ENCODE measurements at regions not wholly inside any gene's neighbourhood (a gene's known extent, or its start where the extent isn't known, plus 50 kb on each side); places are given as distances from the start of the nearest gene placed in this dataset.

- no peak for DNase-seq
Observed at GRCh38 chr12:13668880-13669279, 312.5 kb downstream of the GRIN2B start.

DNA sequence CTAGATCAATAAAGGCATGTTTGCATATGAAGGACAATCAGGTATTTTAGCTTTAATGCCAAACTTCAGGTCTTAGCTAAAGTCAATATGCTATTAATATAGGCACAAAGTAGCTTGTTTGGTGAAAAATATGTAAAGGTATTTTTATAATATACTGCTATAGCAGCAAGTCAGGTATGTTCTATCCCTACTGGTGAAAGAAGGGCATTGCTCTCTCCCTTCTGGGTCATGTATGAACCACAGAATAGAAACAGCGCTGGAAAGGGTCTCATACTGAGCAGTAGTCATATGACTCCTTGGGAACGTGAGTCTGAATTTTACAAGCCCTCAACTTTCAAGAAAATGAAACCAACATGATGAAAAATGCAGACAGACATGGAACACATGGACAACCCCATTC is 314.6 kb downstream of the GRIN2B start:
- no peak for DNase-seq

- peak; percentile 81 for DNase-seq
Observed at GRCh38 chr12:13661005-13661887, 320.2 kb downstream of the GRIN2B start.

GRCh38 chr12:13654456-13654855 is 326.9 kb downstream of the GRIN2B start:
- no peak for DNase-seq

DNA sequence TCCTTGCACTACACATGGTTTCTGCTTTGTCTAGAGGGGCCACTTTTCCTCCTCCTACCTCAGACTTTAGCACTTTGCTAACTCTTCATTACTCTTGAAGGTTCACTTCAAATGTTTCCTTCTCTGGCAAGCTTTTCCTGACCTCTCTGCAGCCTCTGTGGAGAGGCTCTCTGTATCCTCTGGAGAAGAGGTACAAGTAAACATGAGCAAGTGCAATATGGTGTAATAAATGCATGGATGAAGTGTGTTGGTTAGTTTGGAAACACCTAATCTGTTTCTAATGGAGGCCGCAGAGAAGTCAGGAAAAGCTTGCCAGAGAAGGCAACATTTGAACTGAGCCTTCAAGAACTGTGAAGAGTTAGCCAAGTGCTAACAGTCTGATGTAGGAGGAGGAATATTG is 329.3 kb downstream of the GRIN2B start:
- no peak for DNase-seq

GRCh38 chr12:13635709-13636108 is 345.7 kb downstream of the GRIN2B start:
- DNase-seq, result no peak

DNA sequence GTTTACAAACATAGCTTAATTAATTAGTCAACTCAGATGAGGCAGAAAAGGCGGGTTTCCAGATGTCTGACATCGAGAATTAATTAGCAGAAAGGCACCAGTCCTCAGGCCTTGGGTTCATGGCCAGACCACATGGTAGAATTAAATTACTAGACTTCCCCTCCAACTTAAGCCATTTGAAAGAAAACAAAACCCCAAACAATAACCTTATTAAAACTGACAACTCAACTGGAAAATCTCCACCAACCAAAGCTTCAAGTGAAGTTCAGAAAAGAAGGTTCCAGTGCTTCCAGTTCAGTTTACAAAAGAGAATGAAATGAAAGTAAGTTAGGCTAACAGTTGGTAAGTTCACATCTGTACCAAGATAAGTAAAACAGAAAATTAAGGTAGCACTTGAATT is 349.5 kb downstream of the GRIN2B start:
- no peak for DNase-seq

DNA sequence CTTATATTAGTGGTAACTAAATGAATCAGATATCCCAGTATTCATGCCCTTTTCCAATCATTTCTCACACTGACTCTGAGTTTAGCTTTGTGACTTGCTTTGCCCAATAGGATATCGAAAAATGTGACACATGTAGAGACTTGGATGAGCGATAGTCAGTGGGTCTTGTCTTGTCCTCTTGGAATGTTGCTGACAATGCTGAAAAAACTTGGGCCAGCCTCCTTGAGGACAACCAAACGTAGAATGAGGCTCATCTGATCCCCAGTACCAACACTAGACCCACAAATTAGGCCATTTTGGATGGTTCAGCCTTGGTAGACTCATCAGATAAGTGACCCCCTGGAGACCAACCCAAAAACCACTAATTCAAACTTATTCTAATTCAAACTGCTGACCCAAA is 351.0 kb downstream of the GRIN2B start:
- DNase-seq, result no peak

GRCh38 chr12:13628067-13628466 is 353.3 kb downstream of the GRIN2B start:
- no peak for DNase-seq

- no peak for DNase-seq
Observed at GRCh38 chr12:13627536-13627935, 353.9 kb downstream of the GRIN2B start.

DNA sequence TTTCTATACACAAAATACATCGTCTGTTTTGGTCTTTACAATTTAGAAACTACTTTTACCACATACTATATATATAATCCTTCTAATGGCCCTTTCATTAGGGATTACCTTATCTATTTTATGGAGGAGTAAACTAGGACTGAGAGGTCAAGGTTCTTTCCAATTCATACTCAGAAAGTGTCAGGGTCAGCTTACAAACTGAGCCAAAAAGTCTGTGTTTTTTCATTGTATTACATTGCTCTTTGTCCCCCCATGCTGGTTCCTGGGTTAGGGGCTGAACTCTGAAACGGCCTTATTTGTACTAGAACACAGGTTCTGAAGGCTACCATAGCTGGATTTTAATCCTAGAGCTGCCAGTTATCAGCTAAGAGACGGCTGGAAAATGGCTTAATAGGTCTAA is 368.1 kb downstream of the GRIN2B start:
- DNase-seq, result peak; percentile 9

GRCh38 chr12:13609894-13610679 is 371.3 kb downstream of the GRIN2B start:
- DNase-seq, result peak; percentile 20

DNA sequence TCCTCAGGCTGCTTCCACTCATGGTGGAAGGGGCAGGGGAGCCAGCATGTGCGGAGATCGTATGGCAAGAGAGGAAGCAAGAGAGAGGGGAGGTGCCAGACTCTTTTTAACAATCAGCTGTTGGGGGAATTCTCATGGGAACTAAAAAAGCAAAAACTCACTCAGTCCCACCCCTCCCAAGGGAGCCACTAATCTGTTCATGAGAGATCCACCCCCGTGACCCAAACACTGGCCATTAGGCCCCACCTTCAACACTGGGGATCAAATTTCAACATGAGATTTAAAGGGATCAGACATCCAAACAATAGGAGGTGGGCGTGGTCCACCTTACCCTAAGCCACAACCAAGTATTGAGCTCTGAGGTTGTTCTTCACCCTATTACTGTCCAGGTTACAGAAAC is 375.1 kb downstream of the GRIN2B start:
- no peak for DNase-seq

- DNase-seq, result no peak
Observed at GRCh38 chr12:13603953-13604352, 377.4 kb downstream of the GRIN2B start.

DNA sequence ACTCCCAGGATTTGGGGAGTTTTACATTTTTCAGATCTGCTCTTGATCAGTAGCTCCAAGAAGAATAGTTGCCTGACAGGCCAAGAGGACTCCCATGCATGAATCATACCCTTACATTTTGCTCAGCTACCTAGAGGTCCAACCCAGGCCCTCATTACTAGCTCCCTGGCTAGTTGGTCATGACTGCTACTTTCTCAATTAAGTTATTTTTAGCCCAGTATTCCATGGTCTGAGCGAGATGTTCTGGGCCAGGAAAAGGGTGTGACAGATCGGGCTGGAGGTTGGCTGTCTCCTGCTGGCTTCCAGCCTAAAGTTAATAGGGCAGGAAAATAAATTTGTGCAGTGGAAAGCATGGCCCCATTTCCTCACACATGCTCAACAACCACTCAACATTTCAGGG is 379.2 kb downstream of the GRIN2B start:
- no peak for DNase-seq

- no peak for DNase-seq
Observed at GRCh38 chr12:13599176-13599575, 382.2 kb downstream of the GRIN2B start.

DNA sequence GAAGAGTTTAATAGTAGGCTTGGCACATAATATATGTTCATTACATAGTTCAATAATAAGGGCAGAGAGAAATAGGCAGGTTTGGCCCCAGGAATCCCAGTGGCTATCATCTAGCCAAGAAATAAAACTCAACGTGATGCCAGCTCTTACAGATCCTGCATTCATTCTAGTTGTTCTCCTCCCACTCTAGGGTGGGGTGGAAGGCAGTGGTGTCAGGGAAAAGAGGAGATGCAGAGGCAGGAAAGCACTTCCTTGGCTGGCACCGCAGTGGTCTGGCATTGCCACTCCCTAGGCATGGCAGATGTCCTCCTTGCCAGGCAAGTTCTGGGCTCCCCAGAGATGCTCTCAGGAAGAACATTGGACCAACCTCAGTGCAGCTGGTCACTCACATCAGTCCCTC is 383.6 kb downstream of the GRIN2B start:
- no peak for DNase-seq

GRCh38 chr12:13597166-13597565 is 384.2 kb downstream of the GRIN2B start:
- no peak for DNase-seq

GRCh38 chr12:13596714-13597113 is 384.7 kb downstream of the GRIN2B start:
- DNase-seq, result peak; percentile 79

DNA sequence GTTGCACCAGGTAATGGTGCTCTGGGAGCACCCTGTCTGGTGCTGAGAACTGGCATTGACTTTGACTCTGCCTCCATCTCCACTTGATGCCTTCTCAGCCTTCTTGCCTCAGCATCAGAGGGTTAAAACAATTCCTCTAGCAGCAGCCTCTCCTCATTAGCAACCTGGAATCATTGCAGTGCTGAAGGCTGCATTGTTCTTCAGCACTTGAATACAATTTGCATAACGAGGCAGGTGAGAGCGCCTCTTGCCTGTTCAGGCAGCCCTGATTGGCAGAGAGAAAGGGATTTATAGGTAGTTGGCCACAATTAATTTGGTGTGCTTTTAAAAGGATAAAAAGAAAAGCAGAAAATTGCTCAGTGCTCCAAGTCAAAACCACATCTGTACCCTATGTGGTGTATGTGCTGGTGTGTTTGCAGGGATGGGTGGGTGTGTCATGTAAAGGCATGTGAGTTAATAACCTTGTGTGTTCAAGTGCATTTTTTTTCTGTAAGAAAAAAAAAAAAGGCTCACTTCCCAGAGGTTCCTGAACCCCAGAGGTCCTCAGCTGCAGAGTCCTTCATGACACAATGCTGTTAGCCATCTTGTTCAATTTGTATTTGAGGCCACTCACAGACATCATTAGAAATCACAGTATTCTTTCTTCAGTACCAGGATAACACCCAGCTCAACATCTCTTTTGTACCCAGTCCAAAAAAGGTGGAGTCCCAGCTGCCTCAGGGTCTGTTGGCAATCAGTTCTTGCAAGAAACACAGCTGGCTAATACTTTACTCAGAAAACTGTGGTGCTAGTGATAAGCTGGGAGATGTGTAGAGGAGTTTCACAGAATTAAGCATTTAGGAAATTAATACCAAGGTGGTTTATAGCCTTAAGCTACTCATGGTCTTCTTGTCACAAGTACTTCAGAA is 385.6 kb downstream of the GRIN2B start:
- DNase-seq, result no peak

- no peak for DNase-seq
Observed at GRCh38 chr12:13594731-13595514, 386.5 kb downstream of the GRIN2B start.
